GM23338 (cell line): ENCODE measurements at regions not wholly inside any gene's neighbourhood (a gene's known extent, or its start where the extent isn't known, plus 50 kb on each side); places are given as distances from the start of the nearest gene placed in this dataset.

Source experiments
- ATAC-seq: fragments of 200-7000 bp; cut with Tn5 transposase; 3 replicates; pipeline ENCODE4 v1.9.1; 2020
- DNase-seq: peaks from one replicate; pipeline ENCODE4 v3.0.0-alpha.2; 2015; ENCODE audit warnings: low spot score
- H2AFZ ChIP-seq: fragments of 200-600 bp; sonication (generic); 2 replicates; pipeline ENCODE4 v1.8.0; 2016; ENCODE audit warnings: antibody characterized with exemption, mild to moderate bottlenecking, moderate library complexity
- H3F3A ChIP-seq: fragments of 200-600 bp; sonication (generic); replicated peaks from 2 replicates; pipeline ENCODE4 v1.8.0; 2017; ENCODE audit warnings: antibody characterized with exemption, mixed run types, low read depth
- H3K27ac ChIP-seq: fragments of 200-600 bp; sonication (generic); 2 replicates; pipeline ENCODE4 v1.6.1; 2016; ENCODE audit warnings: low read depth
- H3K27me3 ChIP-seq: fragments of 200-600 bp; sonication (generic); 2 replicates; pipeline ENCODE4 v1.8.0; 2016; ENCODE audit warnings: mild to moderate bottlenecking, mixed run types, moderate library complexity; ENCODE audit not compliant: insufficient read depth
- H3K36me3 ChIP-seq: fragments of 200-600 bp; sonication (generic); 2 replicates; pipeline ENCODE4 v1.8.0; 2016; ENCODE audit warnings: mild to moderate bottlenecking; ENCODE audit not compliant: insufficient read depth
- H3K4me1 ChIP-seq: fragments of 200-600 bp; sonication (generic); 2 replicates; pipeline ENCODE4 v1.8.0; 2016; ENCODE audit warnings: mild to moderate bottlenecking, moderate library complexity; ENCODE audit not compliant: insufficient read depth
- H3K4me2 ChIP-seq: fragments of 200-600 bp; sonication (generic); 2 replicates; pipeline ENCODE4 v1.7.1; 2017; ENCODE audit warnings: mixed run types
- H3K4me3 ChIP-seq: fragments of 200-600 bp; sonication (generic); 2 replicates; pipeline ENCODE4 v1.6.1; 2016; ENCODE audit warnings: mixed run types
- H3K79me2 ChIP-seq: fragments of 200-600 bp; sonication (generic); replicated peaks from 2 replicates; pipeline ENCODE4 v1.8.0; 2017; ENCODE audit warnings: mild to moderate bottlenecking; ENCODE audit not compliant: insufficient read depth
- H3K9me2 ChIP-seq: fragments of 200-600 bp; sonication (generic); 2 replicates; pipeline ENCODE4 v1.8.0; 2017; ENCODE audit not compliant: insufficient read depth
- H4K20me1 ChIP-seq: fragments of 200-600 bp; sonication (generic); replicated peaks from 2 replicates; pipeline ENCODE4 v1.8.0; 2017; ENCODE audit warnings: mild to moderate bottlenecking; ENCODE audit not compliant: insufficient read depth
- H3K27ac Mint-ChIP-seq: 2 replicates; pipeline ENCODE4 v1.8.0; 2020; ENCODE audit warnings: inconsistent platforms, mild to moderate bottlenecking, moderate library complexity, mixed read lengths
- H3K27me3 Mint-ChIP-seq: 3 replicates; pipeline ENCODE4 v1.8.0; 2022; ENCODE audit warnings: low read depth, mild to moderate bottlenecking, moderate library complexity, mixed read lengths, inconsistent platforms; ENCODE audit not compliant: insufficient read depth, poor library complexity
- H3K36me3 Mint-ChIP-seq: 3 replicates; pipeline ENCODE4 v1.8.0; 2021; ENCODE audit warnings: low read depth, mild to moderate bottlenecking, inconsistent platforms, moderate library complexity, mixed read lengths
- H3K4me1 Mint-ChIP-seq: 3 replicates; pipeline ENCODE4 v1.8.0; 2020; ENCODE audit warnings: mild to moderate bottlenecking, inconsistent platforms, mixed read lengths
- H3K4me3 Mint-ChIP-seq: 3 replicates; pipeline ENCODE4 v1.8.0; 2021; ENCODE audit warnings: moderate library complexity, mild to moderate bottlenecking, inconsistent platforms, mixed read lengths
- H3K9me3 Mint-ChIP-seq: 3 replicates; pipeline ENCODE4 v1.8.0; 2020; ENCODE audit warnings: moderate library complexity, mild to moderate bottlenecking, inconsistent platforms, mixed read lengths
- EZH2 ChIP-seq: fragments of 200-600 bp; sonication (generic); IDR thresholded peaks from one replicate; pipeline ENCODE4 v1.8.0; 2017; ENCODE audit warnings: antibody characterized with exemption, mild to moderate bottlenecking, low read depth; ENCODE audit not compliant: unreplicated experiment
- EZH2phosphoT487 ChIP-seq: fragments of 200-600 bp; sonication (generic); IDR thresholded peaks from one replicate; pipeline ENCODE4 v1.8.1; 2018; ENCODE audit warnings: antibody characterized with exemption; ENCODE audit not compliant: unreplicated experiment
- NANOG ChIP-seq: IDR thresholded peaks from 2 replicates; pipeline ENCODE4 v1.6.1; 2016; ENCODE audit warnings: antibody characterized with exemption, borderline replicate concordance
- POLR2AphosphoS5 ChIP-seq: IDR thresholded peaks from 2 replicates; pipeline ENCODE4 v1.6.1; 2016; ENCODE audit warnings: antibody characterized with exemption, low read depth
- STAT1 ChIP-seq: IDR thresholded peaks from one replicate; pipeline ENCODE4 v1.6.1; 2016; ENCODE audit warnings: antibody characterized with exemption; ENCODE audit not compliant: unreplicated experiment
- ZNF114 ChIP-seq: fragments of 250-450 bp; sonication (Bioruptor Pico); IDR thresholded peaks from 2 replicates; pipeline ENCODE4 v1.5.0; 2020; ENCODE audit warnings: mild to moderate bottlenecking, moderate library complexity
- ZNF331 ChIP-seq: fragments of 250-450 bp; sonication (Bioruptor Pico); IDR thresholded peaks from 2 replicates; pipeline ENCODE4 v1.5.0; 2020; ENCODE audit warnings: low read depth, mild to moderate bottlenecking, moderate library complexity
- ZNF462 ChIP-seq: fragments of 250-450 bp; sonication (Bioruptor Pico); IDR thresholded peaks from 2 replicates; pipeline ENCODE4 v1.5.0; 2020; ENCODE audit warnings: mild to moderate bottlenecking, moderate library complexity
- TF ChIP-seq, protein P1 (sequence below): IDR thresholded peaks from 2 replicates; pipeline ENCODE4 v1.6.1; 2016; ENCODE audit warnings: antibody characterized with exemption
- TF ChIP-seq, protein P2 (sequence below): IDR thresholded peaks from one replicate; pipeline ENCODE4 v1.6.1; 2018; ENCODE audit warnings: antibody characterized with exemption; ENCODE audit not compliant: unreplicated experiment
- TF ChIP-seq, protein P3 (sequence below), 2 experiments: fragments of 200-600 bp in 1 of 2; sonication (generic) in 1 of 2; conservative IDR thresholded peaks; 2 replicates each; pipeline versions ENCODE4 v1.5.1 to v1.6.1; 2016 to 2017; ENCODE audit warnings: antibody characterized with exemption in 2 of 2, low read depth in 2 of 2, mild to moderate bottlenecking in 2 of 2, moderate library complexity in 1 of 2

DNA sequence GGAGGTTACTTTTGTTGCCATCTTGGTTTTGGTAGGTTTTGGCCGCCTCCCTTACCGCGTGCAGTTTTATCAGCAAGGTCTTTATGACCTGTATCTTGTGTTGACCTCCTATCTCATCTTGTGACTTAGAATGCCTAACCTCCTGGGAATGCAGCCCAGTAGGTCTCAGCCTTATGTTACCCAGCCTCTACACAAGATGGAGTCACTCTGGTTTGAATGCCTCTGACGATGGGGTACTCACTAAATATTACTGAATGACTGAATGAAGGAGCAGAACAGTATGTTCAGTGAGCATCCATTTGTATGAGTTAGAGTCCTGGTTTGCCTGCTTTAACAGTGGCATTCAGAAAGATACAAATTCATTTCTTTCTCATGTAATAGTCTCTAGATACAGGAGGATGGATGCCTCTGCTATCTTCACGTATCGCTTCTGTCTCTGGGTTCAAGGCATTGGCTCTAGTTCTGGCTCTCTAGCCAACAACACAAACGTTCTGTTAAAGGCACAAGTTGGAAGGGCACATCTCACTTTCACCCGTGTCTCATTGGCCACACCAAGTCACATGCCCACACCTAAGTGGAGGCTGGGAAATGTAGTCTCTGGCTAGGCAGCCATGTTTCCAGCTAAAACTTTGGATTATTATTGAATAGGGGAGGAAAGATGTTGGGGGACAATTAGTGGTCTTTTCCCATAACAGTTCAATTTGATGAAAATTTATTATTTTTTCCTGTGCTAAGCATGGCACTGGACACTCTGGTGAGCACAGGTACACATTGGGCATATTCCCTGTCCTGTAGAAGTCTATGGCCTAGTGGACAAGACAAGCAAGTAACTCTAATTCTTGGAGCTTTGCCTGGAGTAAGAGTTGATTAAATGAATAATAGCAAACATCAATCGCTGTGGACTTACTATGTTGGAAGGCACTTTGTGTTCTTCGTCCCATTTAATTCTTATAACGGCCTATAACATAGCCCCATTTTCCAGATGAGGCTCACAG, 75.2 kb upstream of the RPH3A start:
- H2AFZ ChIP-seq = peak overlapping the region; percentile 88
- no peaks in the 10 kb centered on the region for H3K27me3 ChIP-seq
- peak; percentile 78 for DNase-seq
- H3K79me2 ChIP-seq = no peaks in the 10 kb centered on the region
- H3K4me2 ChIP-seq = no peak overlapping the region
- H3K36me3 Mint-ChIP-seq = no peaks in the 10 kb centered on the region
- TF ChIP-seq POLR2AphosphoS5 (peak; percentile 56; the same call in 1 of the 2 replicates), EZH2phosphoT487 (no peak), STAT1 (no peak), ZNF114 (CRISPR knock-in tag) (no peak), ZNF462 (CRISPR knock-in tag) (no peak), NANOG (no peak), EZH2 (no peak), ZNF331 (CRISPR knock-in tag) (no peak)
- TF ChIP-seq, protein P1, sequence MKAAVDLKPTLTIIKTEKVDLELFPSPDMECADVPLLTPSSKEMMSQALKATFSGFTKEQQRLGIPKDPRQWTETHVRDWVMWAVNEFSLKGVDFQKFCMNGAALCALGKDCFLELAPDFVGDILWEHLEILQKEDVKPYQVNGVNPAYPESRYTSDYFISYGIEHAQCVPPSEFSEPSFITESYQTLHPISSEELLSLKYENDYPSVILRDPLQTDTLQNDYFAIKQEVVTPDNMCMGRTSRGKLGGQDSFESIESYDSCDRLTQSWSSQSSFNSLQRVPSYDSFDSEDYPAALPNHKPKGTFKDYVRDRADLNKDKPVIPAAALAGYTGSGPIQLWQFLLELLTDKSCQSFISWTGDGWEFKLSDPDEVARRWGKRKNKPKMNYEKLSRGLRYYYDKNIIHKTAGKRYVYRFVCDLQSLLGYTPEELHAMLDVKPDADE = peak; percentile 82
- TF ChIP-seq, protein P2, sequence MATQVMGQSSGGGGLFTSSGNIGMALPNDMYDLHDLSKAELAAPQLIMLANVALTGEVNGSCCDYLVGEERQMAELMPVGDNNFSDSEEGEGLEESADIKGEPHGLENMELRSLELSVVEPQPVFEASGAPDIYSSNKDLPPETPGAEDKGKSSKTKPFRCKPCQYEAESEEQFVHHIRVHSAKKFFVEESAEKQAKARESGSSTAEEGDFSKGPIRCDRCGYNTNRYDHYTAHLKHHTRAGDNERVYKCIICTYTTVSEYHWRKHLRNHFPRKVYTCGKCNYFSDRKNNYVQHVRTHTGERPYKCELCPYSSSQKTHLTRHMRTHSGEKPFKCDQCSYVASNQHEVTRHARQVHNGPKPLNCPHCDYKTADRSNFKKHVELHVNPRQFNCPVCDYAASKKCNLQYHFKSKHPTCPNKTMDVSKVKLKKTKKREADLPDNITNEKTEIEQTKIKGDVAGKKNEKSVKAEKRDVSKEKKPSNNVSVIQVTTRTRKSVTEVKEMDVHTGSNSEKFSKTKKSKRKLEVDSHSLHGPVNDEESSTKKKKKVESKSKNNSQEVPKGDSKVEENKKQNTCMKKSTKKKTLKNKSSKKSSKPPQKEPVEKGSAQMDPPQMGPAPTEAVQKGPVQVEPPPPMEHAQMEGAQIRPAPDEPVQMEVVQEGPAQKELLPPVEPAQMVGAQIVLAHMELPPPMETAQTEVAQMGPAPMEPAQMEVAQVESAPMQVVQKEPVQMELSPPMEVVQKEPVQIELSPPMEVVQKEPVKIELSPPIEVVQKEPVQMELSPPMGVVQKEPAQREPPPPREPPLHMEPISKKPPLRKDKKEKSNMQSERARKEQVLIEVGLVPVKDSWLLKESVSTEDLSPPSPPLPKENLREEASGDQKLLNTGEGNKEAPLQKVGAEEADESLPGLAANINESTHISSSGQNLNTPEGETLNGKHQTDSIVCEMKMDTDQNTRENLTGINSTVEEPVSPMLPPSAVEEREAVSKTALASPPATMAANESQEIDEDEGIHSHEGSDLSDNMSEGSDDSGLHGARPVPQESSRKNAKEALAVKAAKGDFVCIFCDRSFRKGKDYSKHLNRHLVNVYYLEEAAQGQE = no peak
- TF ChIP-seq, protein P3, sequence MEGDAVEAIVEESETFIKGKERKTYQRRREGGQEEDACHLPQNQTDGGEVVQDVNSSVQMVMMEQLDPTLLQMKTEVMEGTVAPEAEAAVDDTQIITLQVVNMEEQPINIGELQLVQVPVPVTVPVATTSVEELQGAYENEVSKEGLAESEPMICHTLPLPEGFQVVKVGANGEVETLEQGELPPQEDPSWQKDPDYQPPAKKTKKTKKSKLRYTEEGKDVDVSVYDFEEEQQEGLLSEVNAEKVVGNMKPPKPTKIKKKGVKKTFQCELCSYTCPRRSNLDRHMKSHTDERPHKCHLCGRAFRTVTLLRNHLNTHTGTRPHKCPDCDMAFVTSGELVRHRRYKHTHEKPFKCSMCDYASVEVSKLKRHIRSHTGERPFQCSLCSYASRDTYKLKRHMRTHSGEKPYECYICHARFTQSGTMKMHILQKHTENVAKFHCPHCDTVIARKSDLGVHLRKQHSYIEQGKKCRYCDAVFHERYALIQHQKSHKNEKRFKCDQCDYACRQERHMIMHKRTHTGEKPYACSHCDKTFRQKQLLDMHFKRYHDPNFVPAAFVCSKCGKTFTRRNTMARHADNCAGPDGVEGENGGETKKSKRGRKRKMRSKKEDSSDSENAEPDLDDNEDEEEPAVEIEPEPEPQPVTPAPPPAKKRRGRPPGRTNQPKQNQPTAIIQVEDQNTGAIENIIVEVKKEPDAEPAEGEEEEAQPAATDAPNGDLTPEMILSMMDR (conservative IDR thresholded peaks at IDR 0.05; ENCODE audit: low read depth in 2 of 2) = 0 out of 4 replicates have a peak, but pooled peaks of 1 of the 2 experiments have one; percentile 19
- H3K4me1 Mint-ChIP-seq = peaks cover 4% of the 10 kb centered on the region
- no peaks in the 10 kb centered on the region for H4K20me1 ChIP-seq
- peaks cover 2% of the 10 kb centered on the region for H3K27me3 Mint-ChIP-seq
- no peak overlapping the region for H3K4me3 ChIP-seq
- H3K9me3 Mint-ChIP-seq = no peaks in the 10 kb centered on the region; the same call in 2 of the 3 replicates
- H3K4me3 Mint-ChIP-seq = no peak overlapping the region
- H3K4me1 ChIP-seq = 0 out of 2 replicates have a peak, but pooled peaks cover under 1% of the 10 kb centered on the region
- no peaks in the 10 kb centered on the region for H3K36me3 ChIP-seq
- H3K9me2 ChIP-seq = peaks cover 11% of the 10 kb centered on the region; the same call in 1 of the 2 replicates
- peak; percentile 99 for ATAC-seq
- no peaks in the 10 kb centered on the region for H3F3A ChIP-seq
- no peak overlapping the region for H3K27ac Mint-ChIP-seq
- no peak overlapping the region for H3K27ac ChIP-seq
